ENCODE measurements at regions not wholly inside any gene's neighbourhood (a gene's known extent, or its start where the extent isn't known, plus 50 kb on each side); places are given as distances from the start of the nearest gene placed in this dataset.

DNA sequence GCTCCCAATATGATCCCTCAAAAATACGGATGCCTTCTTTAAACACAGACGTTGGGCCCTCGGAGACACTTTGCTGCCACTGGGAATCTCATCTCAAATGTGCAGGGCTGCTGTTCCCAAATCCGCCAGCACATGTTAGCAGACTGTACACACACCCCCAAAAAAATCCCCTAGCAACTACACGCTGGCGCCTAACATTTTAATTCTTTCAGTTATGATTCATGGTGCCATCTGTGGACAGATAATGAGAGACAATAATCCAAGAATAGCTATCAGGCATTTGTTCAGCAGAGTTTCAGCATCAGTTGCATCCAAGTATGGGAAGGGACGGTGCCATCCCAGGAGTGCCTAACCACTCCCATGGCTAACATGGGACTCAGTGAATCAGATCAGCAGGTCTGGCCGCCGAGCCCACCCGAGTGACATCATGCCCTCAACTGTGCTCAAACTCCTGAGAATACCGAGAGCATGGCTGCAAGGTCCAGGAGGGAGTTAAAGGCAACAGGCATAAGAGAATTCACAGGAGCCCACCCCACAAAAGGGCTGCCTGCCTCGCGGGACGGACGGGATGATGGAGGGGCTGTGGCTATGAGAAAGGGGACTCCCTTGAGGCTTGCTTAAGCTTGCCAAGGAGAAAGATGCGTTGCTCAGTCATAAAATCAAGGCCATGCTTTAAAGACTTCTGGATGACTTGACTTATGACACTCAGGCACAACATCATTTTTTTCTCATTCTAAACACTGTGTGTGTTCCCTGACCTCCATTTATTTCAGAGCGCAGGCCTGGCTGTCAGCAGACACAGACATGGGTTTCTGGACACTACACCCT is 337.0 kb downstream of the SHANK2 start:
- DNase-seq: no peak

DNA sequence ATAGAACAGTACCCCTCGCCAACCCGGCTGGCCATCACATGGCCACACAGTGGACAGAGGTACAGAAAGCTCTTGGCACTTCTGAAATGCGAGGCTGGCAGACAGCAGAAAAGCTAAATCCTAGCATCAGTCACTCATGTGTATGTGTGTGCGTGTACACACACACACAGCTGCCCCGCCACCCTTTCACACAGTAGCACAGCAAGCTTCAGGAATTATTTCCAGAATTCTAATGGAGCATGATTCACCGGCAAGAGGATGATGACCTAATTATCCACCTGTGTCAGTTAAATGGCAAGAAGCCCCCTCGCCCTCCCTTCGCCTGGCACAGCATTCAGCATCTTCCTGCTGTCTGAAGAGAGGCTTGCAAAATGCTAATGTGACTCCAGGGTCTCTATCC is 336.0 kb downstream of the SHANK2 start:
- no peak for DNase-seq

DNA sequence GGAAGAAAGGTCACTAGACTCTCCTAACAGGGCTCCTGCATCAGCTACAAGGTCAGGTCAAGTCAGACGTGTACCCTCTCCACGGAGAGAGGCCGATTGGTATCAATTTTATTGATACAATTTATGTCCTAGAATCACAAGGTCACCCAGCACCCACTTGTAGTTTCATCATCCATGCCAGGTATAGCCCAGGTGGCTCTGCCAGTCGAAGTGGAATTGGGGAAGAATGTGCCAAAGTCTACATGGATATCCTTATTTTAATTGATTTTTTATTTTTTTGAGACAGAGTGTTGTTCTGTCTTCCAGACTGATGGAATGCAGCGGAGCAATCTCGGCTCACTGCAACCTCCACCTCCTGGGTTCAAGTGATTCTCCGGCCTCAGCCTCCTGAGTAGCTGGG is 334.1 kb downstream of the SHANK2 start:
- no peak for DNase-seq

DNA sequence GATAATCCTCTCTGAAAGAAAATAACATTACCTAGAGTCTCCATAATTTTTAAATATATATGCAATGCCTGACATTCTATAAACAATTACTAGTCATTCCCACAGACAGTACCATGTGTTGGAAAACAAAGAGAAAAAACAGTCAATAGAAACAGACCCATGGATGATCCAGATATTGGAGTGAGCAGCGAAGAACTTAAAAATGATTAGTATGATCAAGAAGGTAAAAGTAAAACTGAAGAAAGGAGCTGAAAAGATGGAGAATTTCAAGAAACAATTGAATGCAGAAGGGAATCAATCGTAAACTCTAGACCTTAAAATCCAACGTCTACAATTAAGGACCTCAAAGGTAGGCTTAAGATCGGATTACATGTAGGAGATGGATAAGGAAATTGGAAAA is 330.6 kb downstream of the SHANK2 start:
- DNase-seq: no peak

DNA sequence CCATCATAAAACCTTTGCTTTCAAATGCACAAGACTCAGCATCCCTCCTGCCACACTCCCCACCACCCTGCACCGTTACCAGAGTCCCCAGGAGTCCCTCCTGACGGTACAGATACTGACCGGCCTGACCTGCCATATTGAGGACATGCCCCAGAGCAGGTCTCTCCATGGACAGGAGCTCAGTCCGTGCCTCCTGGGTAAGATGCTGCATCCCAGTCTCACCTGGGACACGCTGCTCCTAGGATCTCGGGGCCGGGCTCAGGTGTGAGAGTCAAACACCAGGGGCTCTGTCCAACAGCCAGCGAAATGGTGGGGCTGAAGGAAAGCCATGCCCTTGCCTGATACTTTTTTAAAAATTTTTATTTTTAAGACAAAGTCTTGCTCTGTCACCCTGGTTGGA is 328.3 kb downstream of the SHANK2 start:
- no peak for DNase-seq

DNA sequence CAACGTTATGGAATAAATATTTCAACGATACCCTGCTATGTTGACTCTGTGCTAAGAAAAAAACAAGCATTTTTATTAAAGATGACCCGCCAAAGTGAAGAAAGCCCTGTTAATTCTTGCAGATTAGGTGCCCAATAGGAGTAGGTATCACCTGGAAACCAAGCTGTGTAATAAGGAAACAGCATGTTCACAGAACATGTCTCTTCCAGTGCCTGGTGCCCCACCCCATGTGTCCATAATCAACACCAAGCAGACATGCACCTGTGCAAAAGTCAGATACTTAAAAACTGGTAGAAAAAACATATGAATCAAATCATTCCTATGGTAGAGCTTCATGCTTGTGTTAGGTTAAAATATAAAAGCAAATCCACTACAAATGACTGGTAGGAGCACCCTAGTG is 327.1 kb downstream of the SHANK2 start:
- no peak for DNase-seq

DNA sequence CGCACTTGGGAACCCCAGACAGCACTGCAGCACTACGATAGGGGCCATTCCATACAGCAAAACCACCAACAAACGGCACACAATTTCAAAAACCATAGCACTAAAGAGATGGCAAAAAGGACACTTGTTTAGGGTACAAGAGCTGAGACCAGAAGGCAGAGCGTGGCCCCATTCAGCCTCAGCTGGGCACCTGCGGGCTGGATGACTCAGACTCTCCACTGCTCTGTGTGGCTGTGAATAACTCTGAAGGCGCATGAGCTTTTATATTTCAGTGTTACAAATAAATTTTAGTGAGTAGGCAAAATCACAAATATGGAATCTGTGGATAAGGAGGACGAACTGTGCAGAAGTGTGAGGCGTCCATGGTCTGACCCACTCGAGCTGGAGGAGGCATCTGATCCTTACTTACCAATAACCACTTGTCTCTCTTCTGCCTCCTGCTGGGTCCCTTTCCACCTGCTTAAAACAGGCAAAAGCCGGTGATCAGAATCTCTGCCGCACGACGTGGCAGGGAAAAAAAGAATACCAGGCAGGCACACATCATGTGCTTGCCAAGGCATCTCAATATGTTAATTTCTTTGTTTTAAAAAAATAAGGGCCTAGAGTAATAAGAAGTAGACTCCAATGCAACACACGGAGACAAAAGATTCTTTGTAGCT is 325.7 kb downstream of the SHANK2 start:
- no peak for DNase-seq

DNA sequence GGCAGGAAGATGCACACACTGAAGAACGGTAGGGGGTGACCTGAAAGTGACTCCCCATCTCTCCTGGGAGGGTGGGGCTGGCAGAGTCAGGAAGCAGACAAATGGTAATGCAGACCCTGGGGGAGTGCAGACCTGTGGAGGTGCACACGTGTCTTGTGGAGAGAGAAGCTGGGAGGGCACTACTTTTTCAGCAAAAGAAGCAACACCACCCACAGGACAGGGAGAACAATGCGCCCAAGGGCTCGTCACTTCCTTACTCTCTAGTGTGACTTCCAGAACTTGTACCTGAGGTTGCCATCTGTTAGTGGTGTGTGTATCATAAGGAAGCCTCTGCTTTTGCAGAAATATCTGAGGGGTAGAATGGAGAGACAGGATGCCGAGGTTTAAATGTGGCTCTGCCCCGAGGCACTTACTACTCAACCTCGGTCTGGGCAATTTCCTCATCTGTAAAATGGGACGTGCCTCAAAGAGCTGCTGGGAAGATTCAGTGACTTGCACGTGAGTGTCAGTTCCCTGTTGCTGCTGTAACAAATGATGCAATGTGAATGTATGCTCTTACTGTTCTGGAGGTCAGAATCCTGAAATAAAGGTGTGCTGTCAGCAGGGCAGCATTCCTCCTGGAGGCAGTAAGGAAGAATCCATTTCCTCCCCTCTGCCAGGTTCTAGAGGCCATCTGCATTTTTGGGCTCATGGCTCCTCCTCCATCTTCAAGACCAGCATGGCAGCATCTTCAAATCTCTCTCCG is 323.4 kb downstream of the SHANK2 start:
- DNase-seq: no peak

DNA sequence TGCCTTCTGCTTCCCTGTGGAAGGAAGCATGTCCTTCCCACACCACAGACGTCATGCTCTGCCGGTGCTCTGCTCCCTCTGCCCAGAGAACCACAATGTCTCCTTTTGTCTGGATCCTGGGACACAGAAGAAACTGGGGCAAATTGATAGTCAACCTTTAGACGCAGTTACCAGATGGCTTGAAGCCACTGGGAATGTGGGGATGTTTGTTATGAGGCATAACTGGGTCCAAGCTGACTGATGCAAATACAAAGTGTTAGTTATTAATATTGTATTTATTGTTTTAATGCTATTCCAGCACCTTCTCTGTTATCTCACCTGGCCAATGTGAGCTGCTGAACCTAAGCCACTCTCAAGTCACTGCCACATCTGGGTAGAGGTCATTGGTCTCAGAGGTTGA is 322.2 kb downstream of the SHANK2 start:
- DNase-seq: no peak

DNA sequence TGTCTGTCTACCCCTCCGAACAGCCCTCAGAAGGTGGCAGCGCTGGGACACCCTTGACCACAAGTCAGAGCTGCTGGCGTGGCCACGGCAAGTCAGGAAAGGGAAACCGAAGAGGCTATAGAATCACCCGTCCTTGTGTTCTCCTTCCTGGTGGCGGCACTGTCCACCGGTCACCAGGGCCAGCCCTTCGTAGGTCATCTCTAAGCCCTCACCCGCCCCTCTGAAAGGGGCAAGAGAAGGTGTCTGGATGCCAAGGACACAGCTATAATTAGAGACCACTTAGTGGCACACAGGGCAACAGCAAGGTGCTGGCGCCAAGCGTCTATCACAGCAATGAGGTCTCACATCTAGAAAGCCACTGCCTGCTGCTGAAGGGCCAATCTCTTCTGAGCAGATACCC is 320.9 kb downstream of the SHANK2 start:
- no peak for DNase-seq

DNA sequence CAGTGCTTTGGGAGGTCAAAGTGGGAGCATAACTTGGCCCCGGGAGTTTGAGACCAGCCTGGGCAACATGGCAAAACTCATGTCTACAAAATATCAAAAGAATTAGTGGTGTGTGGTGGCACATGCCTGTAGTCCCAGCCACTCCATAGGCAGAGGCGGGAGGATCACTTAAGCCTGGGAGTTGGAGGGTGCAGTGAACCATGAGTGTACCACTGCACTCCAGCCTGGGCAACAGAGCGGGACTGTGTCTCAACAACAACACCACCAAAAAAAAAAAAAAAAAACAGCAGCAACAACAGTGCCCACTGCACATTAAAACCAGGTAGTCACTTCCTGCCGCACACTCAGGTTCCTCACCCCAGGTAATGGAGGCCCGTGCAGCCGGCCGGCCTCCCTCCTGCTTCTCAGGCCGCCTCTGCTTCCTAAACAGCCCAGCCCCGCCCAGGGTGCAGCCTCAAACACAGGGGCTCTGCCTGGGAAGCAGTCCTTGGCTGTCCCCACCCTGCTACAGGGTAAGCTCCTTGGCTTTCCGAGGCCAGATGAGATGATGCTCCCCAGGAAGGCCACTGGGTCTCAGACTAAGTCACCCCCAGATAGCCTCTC is 318.3 kb downstream of the SHANK2 start:
- no peak for DNase-seq

DNA sequence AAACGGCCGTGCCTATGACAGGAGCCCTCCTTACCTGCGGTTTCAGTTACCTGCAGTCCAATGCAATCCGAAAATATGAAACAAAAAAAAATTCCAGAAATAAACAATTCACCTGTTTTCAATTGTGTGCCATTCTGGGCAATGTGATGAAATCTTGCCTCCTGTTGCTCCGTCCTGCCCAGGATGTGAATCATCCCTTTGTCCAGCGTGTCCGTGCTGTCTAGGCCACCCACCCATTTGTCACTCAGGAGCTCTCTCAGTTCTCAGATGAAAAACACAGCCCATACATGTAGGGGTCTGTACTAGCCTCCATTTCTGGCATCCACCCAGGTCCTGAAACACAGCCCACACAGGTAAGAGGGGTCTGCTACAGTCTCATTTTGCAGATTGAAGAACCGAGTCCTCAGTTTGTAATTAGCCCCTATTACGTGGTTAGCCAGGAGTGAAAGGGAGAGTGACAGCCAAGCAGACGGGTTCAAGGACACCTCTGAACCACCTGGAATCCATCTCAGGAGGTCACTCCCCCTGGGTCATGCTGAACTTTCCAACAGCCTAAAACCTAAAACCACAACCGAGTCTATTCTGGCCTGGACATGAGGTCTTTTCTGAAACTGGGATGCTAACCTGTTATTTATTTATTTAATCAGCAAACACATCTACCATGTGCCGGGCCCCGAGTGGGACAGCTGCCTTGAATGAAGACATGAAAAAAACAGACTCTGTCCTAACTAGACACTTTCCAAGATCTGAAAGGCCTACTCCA is 317.2 kb downstream of the SHANK2 start:
- no peak for DNase-seq

DNA sequence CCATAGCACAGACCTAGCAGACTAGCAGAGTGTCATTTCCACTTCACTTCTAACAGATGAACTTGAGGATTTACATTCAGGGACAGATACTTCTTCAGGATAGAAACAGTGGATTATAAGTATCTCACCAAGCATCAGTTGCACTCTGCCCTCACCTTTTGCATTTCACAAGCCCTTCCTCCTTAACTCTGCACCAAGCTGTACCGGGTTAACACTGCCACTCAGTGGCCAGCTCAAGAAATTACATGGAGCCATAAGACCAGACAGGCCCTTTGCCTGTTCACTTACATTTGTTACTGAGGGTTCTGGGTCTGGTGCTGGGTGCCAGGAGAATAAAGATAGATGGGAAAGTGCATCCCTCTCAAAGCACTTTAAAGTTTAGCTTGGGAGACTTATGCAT is 309.8 kb downstream of the SHANK2 start:
- no peak for DNase-seq

DNA sequence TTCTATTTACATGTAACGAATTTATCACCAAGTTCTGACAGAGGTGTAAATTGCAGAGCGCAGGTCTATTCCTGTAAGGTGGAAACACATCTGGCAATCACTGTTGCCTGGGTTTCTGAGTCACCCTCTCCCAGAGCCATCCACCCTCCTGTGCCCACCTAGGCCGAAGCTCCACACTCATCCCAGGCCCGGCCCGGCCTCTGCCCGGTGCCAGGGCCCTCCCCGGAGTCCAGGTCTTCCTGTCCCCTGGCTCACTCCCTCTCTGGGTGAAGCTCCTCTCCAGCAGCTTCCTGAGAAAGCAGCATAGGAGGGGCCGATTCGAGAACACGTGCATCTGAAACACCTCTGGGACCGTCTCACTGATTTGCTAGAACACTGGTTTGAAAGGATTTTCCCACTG is 308.2 kb downstream of the SHANK2 start:
- no peak for DNase-seq

DNA sequence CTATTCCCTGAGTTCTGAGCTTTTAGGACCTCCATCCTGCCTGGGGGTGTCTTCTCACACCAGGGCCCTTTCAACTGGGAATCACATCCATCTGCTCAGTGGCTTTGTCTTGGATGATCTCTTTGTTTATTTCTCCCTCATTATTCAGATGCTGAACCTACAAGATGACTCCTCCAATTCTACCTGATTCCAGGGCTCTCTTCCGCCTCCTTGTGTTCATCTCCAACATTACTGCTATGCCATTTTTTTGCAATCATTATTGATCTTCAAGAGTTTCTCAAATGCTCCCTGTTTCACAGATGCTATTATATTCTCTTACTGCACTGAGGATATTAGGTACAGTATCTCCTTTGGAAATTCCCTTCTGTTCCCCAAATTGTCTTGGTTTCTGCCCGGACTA is 307.7 kb downstream of the SHANK2 start:
- DNase-seq: no peak

DNA sequence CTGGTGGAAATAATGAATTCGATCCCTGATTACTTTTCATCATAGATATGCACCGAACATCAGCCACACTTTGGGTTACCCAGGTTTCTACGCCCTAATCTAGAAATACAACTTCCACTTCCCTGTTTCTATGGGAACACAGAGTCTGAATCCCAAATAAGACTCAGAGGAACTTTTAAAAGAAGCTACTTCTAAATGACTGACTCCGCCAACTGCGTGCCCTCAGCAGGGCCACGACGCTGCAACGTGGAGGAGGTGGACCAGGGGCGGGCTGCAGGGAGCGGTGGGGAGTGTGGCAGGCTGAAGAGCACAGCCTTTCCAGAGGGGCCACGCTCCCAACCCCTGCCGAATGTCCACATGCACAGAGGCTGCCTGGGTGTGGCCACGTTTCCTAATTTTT is 304.0 kb downstream of the SHANK2 start:
- DNase-seq: no peak

DNA sequence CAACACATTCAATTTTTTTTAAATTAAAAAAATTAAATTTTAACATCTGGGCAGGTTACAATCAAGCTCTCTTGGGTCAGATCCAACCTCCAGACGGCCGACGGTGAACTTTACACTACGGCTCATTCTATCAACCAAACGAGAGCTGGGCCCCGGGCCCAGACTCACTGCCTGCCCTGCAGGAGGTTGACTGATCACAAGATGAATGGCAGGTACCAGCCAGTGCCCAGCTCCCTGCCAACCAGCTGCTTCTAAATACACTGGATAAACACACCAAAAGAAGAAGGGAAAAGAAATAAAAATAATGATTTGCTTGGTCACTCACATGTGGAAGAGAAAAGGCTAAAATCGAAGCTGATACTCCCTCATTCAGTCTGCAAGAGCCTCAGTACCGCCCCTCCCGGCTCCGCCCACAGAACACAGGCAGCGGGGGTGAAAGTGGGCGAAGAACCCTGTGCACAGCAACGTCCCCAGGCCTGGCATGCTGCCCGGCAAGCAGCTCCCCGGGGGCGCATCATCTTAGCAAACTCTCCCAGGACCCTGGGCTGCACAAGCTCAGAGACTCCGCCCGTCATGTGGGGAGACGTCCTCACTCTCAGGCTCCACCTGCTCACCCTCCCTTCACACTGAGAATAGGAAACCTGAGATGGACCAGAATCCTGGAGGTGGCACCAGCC is 303.4 kb downstream of the SHANK2 start:
- DNase-seq: no peak

DNA sequence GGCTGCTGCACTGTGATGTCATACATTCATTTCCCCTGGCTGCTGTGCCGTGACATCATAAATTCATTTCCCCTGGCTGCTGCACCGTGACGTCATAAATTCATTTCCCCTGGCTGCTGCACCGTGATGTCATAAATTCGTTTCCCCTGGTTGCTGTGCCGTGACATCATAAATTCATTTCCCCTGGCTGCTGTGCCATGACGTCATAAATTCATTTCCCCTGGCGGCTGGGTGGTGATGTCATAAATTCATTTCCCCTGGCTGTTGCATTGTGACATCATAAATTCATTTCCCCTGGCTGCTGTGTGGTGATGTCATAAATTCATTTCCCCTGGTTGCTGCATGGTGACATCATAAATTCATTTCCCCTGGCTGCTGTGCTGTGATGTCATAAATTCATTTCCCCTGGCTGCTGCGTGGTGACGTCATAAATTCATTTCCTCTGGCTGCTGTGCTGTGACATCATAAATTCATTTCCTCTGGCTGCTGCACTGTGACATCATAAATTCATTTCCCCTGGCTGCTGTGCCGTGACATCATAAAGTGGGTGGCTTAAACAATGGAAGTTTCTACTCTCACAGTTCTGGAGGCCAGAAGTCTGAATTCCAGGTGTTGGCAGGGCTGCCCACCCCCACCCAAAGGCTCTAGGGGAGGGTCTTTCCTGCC is 301.1 kb downstream of the SHANK2 start:
- no peak for DNase-seq

DNA sequence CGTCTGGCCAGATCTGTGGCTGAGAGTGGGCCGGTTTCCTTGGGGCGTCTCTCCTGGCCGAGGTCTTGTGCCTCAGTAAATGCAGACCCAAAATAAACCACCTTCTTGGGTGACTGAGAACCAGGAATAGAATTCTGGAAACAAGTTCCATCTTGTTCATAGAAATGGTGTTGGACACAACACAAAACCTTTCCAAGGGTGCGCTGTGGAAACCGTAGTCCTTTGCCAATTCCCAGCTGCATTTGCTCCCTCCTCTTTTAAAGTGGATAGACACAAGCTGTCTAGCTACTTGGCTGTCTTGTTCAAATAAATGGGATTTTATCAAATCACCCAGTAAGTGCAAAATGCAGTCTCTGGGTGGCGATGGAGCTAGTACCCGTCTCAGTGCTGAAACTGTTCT is 300.2 kb downstream of the SHANK2 start:
- DNase-seq: no peak

DNA sequence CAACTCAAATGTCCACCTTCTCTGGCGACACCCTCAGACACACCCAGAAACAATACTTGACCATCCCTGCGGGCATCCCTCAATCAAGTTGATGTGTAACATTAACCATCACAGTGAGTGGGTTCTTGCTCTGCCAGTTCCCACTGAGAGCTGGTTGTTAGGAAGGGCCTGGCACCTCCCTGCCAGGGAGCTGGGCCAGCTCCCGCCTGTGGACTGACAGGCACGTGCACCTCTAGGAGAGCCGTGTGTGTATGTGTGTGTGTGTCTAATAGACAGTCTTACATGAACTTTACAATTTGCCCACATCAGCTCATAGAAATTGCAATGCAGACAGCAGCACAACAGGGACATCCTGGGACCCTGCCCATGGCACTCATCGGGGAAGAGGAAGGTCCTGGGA is 298.7 kb downstream of the SHANK2 start:
- DNase-seq: no peak

DNA sequence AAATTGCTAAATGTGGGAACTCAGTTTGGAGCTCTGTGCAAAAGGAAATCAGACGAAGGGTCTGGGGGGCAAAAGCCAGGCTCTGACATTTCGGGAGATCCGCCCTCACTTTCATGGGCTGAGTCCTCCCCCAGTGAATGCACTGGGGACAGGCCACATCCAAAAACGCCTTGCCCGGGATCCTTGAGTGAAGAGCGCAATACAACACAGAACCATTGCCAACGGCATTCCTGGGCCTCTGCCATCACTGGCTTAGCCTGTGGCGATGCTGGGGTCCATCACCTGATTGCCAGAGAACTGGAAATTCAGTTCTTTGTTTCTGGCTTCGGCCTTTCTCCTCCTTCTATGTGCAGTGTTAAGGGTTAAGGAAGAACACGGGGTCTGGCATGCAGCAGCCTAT is 297.9 kb downstream of the SHANK2 start:
- no peak for DNase-seq

Data from activated gamma-delta T cell (primary cell).